ENCODE measurements at regions not wholly inside any gene's neighbourhood (a gene's known extent, or its start where the extent isn't known, plus 50 kb on each side); places are given as distances from the start of the nearest gene placed in this dataset.

GRCh38 chr4:35538807-35539206 is 705.5 kb downstream of the ARAP2 start:
- TF ChIP-seq CTCF (IDR thresholded peaks at IDR 0.05), result no peak
- Histone ChIP-seq H3K4me3 (replicated peaks in 1 of 3; ENCODE audit: low read depth in 2 of 3, low read length in 3 of 3) (no peak overlapping the region), H3K36me3 (replicated peaks in 1 of 2; ENCODE audit: control insufficient read depth in 1 of 2, insufficient read depth in 2 of 2, low read length in 2 of 2) (no peaks in the 10 kb centered on the region), H3K4me2 (replicated peaks; ENCODE audit: extremely low read depth, low read length, poor library complexity, severe bottlenecking) (no peak overlapping the region), H4K20me1 (ENCODE audit: insufficient read depth, low read length) (no peaks in the 10 kb centered on the region), H3K9me3 (replicated peaks in 1 of 2; ENCODE audit: control insufficient read depth in 1 of 2, insufficient read depth in 1 of 2, low read length in 2 of 2) (peaks cover 0 to 15% of the 10 kb centered on the region in 2 donors), H3K79me2 (ENCODE audit: insufficient read depth, low read length) (no peaks in the 10 kb centered on the region), H3K27me3 (ENCODE audit: control insufficient read depth in 2 of 2, insufficient read depth in 2 of 2, low read length in 2 of 2) (no peaks in the 10 kb centered on the region), H2AFZ (ENCODE audit: insufficient read depth, low read depth, low read length, poor library complexity, severe bottlenecking) (no peak overlapping the region), H3K9ac (ENCODE audit: insufficient read depth, low read length, poor library complexity, severe bottlenecking) (no peak overlapping the region), H3K27ac (ENCODE audit: low read depth in 1 of 2, low read length in 2 of 2) (no peak overlapping the region), H3K4me1 (ENCODE audit: control insufficient read depth in 1 of 2, insufficient read depth in 2 of 2, low read length in 2 of 2) (no peaks in the 10 kb centered on the region)
- no peaks in the 10 kb centered on the region for H3K4me1 Mint-ChIP-seq
- H3K9me3 Mint-ChIP-seq, result peaks cover 3 to 11% (median 9%) of the 10 kb centered on the region in 7 donors
- WGBS (ENCODE audit: insufficient coverage), result 94% methylated on average over 2 of the region's 4 CpGs
- H3K36me3 Mint-ChIP-seq, result no peaks in the 10 kb centered on the region
- no peak overlapping the region for H3K27ac Mint-ChIP-seq
- H3K4me3 Mint-ChIP-seq, result no peak overlapping the region
- DNase-seq, result no peak
- intact Hi-C loops (cut with micrococcal nuclease), result no loop called here
- H3K27me3 Mint-ChIP-seq (ENCODE audit: low read depth in 3 of 3), result peaks cover 0 to 1% (median 0%) of the 10 kb centered on the region in 3 donors

- WGBS (ENCODE audit: insufficient coverage), result 55% methylated on average over 3 of the region's 5 CpGs
Observed at GRCh38 chr4:35539404-35540055, 704.8 kb downstream of the ARAP2 start.

More at GRCh38 chr4:35539404-35540055, 704.8 kb downstream of the ARAP2 start:
- no peaks in the 10 kb centered on the region for H4K20me1 ChIP-seq (ENCODE audit: insufficient read depth, low read length)
- H3K79me2 ChIP-seq (ENCODE audit: insufficient read depth, low read length), result no peaks in the 10 kb centered on the region
- Mint-ChIP-seq H3K4me1 (no peaks in the 10 kb centered on the region), H3K36me3 (no peaks in the 10 kb centered on the region), H3K27ac (no peak overlapping the region), H3K27me3 (ENCODE audit: low read depth in 3 of 3) (peaks cover 0 to 3% (median 0%) of the 10 kb centered on the region in 3 donors), H3K4me3 (no peak overlapping the region), H3K9me3 (peaks cover 3 to 12% (median 9%) of the 10 kb centered on the region in 7 donors)
- H3K9ac ChIP-seq (ENCODE audit: insufficient read depth, low read length, poor library complexity, severe bottlenecking), result no peak overlapping the region
- no peak overlapping the region for H3K27ac ChIP-seq (ENCODE audit: low read depth in 1 of 2, low read length in 2 of 2)
- H3K4me3 ChIP-seq (replicated peaks in 1 of 3; ENCODE audit: low read depth in 2 of 3, low read length in 3 of 3), result no peak overlapping the region
- H3K36me3 ChIP-seq (replicated peaks in 1 of 2; ENCODE audit: control insufficient read depth in 1 of 2, insufficient read depth in 2 of 2, low read length in 2 of 2), result no peaks in the 10 kb centered on the region
- H3K4me2 ChIP-seq (replicated peaks; ENCODE audit: extremely low read depth, low read length, poor library complexity, severe bottlenecking), result no peak overlapping the region
- H3K27me3 ChIP-seq (ENCODE audit: control insufficient read depth in 2 of 2, insufficient read depth in 2 of 2, low read length in 2 of 2), result no peaks in the 10 kb centered on the region
- H3K4me1 ChIP-seq (ENCODE audit: control insufficient read depth in 1 of 2, insufficient read depth in 2 of 2, low read length in 2 of 2), result no peaks in the 10 kb centered on the region
- H3K9me3 ChIP-seq (replicated peaks in 1 of 2; ENCODE audit: control insufficient read depth in 1 of 2, insufficient read depth in 1 of 2, low read length in 2 of 2), result peaks cover 0 to 15% of the 10 kb centered on the region in 2 donors
- H2AFZ ChIP-seq (ENCODE audit: insufficient read depth, low read depth, low read length, poor library complexity, severe bottlenecking), result no peak overlapping the region
- DNase-seq, result no peak
- TF ChIP-seq CTCF (IDR thresholded peaks at IDR 0.05), result no peak
- intact Hi-C loops (cut with micrococcal nuclease), result no loop called here
